ENCODE measurements at regions not wholly inside any gene's neighbourhood (a gene's known extent, or its start where the extent isn't known, plus 50 kb on each side); places are given as distances from the start of the nearest gene placed in this dataset.

DNA sequence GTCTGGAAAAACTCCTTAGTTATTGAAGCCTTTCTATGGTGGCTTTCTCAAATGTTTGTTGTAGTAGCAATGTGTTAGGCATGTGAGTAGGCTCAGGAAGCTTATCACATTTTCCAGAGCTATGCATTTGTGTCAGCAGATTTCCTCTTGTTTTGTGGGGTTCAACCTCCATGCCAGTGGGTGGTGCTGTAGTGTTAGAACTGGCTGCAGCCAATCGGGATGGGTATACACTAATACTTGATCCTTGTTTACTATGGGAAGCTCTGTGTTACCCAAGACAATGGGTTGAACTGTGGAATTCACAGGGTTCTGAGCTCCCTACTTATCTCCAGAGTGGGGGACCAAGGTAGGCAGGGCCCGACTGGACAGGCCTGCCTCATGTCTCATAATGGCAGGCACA, 348.5 kb upstream of the ADAMTS5 start:
- no peak for DNase-seq (ENCODE audit: low read depth, low spot score)
- ChIA-PET POLR2A (interaction anchor here (1.0 kb wide), 1 partner anchor 14 kb away, joined by 3 read pairs; no protein-coding TSS in a partner anchor), CTCF (no interaction called here)
- 0 out of 2 replicates have a peak, but pooled peaks cover 3% of the 10 kb centered on the region for H3K9me3 ChIP-seq (ENCODE audit: control insufficient read depth, insufficient read depth, low read length)
- TF ChIP-seq, protein P1, sequence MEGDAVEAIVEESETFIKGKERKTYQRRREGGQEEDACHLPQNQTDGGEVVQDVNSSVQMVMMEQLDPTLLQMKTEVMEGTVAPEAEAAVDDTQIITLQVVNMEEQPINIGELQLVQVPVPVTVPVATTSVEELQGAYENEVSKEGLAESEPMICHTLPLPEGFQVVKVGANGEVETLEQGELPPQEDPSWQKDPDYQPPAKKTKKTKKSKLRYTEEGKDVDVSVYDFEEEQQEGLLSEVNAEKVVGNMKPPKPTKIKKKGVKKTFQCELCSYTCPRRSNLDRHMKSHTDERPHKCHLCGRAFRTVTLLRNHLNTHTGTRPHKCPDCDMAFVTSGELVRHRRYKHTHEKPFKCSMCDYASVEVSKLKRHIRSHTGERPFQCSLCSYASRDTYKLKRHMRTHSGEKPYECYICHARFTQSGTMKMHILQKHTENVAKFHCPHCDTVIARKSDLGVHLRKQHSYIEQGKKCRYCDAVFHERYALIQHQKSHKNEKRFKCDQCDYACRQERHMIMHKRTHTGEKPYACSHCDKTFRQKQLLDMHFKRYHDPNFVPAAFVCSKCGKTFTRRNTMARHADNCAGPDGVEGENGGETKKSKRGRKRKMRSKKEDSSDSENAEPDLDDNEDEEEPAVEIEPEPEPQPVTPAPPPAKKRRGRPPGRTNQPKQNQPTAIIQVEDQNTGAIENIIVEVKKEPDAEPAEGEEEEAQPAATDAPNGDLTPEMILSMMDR (IDR thresholded peaks at IDR 0.05; ENCODE audit: low read depth, low read length), result no peak
- H3K4me3 ChIP-seq (ENCODE audit: low read depth, low read length), result no peak overlapping the region
- no peaks in the 10 kb centered on the region for H3K27me3 ChIP-seq (ENCODE audit: control insufficient read depth, insufficient read depth, low read length)
- no peak overlapping the region for H3K27ac ChIP-seq (ENCODE audit: low read depth, low read length)

DNA sequence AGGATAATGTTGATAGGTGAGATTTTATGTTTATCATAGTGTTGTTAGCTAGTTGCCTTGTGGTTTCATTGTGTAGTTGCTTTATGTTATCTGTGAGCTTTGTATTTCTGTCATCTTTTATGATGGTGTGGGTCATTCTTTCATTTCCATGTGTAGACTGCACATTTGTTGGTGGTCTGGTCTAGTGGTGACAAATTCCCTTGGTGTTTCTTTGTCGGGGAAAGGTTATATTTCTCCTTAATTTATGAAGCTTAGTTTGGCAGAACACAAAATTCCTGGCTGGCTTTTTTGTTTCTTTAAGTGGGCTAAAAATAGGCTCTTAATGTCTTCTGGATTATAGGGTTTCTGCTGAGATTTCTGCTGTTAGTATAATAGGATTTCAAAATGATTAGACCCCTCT, 347.2 kb upstream of the ADAMTS5 start:
- Histone ChIP-seq H3K27ac (ENCODE audit: low read depth, low read length) (no peak overlapping the region), H3K4me3 (ENCODE audit: low read depth, low read length) (no peak overlapping the region), H3K27me3 (ENCODE audit: control insufficient read depth, insufficient read depth, low read length) (no peaks in the 10 kb centered on the region), H3K9me3 (ENCODE audit: control insufficient read depth, insufficient read depth, low read length) (0 out of 2 replicates have a peak, but pooled peaks cover 3% of the 10 kb centered on the region)
- ChIA-PET POLR2A (no interaction called here), CTCF (no interaction called here)
- TF ChIP-seq, protein P1 (IDR thresholded peaks at IDR 0.05; ENCODE audit: low read depth, low read length), result no peak
- no peak for DNase-seq (ENCODE audit: low read depth, low spot score)

DNA sequence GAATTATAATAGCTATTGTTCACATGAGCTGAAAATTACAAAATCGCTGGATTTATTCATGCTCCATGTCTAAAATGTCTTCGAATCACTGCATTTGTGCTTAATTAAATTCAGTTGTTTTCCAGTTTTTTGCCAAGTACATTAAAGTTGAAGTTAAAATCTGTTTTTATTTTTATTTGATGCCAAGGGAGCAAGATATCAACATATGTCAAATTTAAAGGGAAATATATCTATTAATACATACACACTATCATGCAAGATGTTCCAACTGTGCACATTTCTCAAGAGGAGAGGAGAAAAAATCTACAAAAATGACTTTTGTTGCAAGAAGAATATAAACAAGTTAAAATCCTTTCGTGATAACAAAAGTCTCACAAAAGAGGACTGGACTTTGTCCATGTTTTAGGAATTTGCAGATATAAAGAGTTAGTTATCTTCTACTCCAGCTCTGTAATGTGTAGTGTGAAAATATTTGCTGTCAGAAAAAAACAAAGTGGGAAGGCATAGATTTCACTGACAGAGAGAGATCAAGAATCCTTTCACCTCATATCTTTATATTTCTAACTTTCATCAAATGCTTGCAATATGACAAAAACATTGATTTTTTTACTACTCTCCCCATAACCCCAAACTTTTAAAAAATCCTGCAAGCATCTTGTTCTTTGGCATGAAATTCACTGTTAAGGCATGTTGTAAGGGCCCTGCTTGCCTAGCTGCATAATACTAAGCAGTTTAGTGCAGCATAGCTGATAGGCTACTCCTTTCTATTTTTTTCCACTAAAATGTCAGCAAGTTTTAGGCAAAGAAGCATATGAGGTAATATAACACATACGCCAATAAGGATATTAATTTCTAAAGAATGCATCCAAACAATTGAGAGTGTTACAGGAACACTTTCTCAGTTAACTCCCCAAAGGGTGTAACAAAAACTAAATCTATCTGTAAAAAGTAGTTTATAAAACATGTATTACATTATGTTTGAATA, 340.2 kb upstream of the ADAMTS5 start:
- ChIA-PET POLR2A (interaction anchor here (0.7 kb wide), 1 partner anchor 343 kb away, joined by 4 read pairs; no protein-coding TSS in a partner anchor), CTCF (interaction anchor here (0.6 kb wide), 1 partner anchor 22 kb away, joined by 3 read pairs; no protein-coding TSS in a partner anchor)
- 0 out of 2 replicates have a peak, but pooled peaks cover 3% of the 10 kb centered on the region for H3K9me3 ChIP-seq (ENCODE audit: control insufficient read depth, insufficient read depth, low read length)
- no peak for DNase-seq (ENCODE audit: low read depth, low spot score)
- H3K4me3 ChIP-seq (ENCODE audit: low read depth, low read length), result no peak overlapping the region
- TF ChIP-seq, protein P1 (IDR thresholded peaks at IDR 0.05; ENCODE audit: low read depth, low read length), result no peak
- no peak overlapping the region for H3K27ac ChIP-seq (ENCODE audit: low read depth, low read length)
- no peaks in the 10 kb centered on the region for H3K27me3 ChIP-seq (ENCODE audit: control insufficient read depth, insufficient read depth, low read length)

DNA sequence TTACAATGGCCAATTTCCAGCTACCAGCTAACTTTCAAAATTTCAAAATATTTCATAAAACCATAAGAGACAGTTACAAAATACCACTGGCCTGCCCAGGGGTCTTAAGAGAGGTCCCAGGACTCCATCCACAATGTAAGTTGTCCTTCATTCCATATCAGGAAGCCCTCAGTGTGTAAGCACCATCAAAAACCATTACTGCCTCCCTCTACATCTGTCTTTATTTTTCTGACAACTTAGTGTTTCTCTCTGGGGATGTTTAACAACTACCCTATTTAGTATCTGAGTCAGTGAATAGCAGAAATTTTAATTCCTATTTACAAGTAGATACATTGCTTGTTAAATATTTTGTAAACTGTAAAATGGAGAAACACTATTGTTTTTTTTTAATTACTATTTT, 339.3 kb upstream of the ADAMTS5 start:
- POLR2A ChIA-PET, result no interaction called here
- no peak for DNase-seq (ENCODE audit: low read depth, low spot score)
- TF ChIP-seq, protein P1 (IDR thresholded peaks at IDR 0.05; ENCODE audit: low read depth, low read length), result no peak

DNA sequence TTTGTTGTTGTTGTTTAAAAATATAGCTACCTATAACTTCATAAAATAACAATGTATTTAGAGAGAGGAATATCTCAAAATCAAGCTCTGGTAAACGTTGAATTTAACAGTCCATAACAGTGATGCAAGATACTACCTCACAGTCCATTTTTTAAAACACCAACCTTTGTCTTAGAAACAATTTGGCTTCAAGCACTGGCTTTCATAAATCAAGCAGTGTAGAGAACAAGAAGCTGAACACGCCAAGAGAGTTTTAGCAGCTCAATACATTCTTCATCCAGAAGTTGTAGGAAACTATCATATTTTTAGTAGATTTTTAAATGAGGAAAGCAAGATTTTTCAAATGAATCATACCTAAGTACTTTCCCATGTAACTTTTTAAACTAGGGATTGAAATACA, 334.3 kb upstream of the ADAMTS5 start:
- peak; percentile 36 for DNase-seq (ENCODE audit: low read depth, low spot score)
- ChIA-PET CTCF (interaction anchor here (1.4 to 1.5 kb wide), 2 partner anchors 263 to 399 kb away, joined by 3 to 4 read pairs; no protein-coding TSS in a partner anchor), POLR2A (interaction anchor here (0.7 to 1.4 kb wide), 5 partner anchors 28 to 457 kb away, joined by 3 to 11 read pairs (median 3); no protein-coding TSS in a partner anchor)
- Histone ChIP-seq H3K9me3 (ENCODE audit: control insufficient read depth, insufficient read depth, low read length) (no peaks in the 10 kb centered on the region), H3K27ac (ENCODE audit: low read depth, low read length) (no peak overlapping the region), H3K27me3 (ENCODE audit: control insufficient read depth, insufficient read depth, low read length) (no peaks in the 10 kb centered on the region), H3K4me3 (ENCODE audit: low read depth, low read length) (no peak overlapping the region)
- TF ChIP-seq, protein P1 (IDR thresholded peaks at IDR 0.05; ENCODE audit: low read depth, low read length), result no peak

More for the DNA sequence above, 339.3 kb upstream of the ADAMTS5 start:
- CTCF ChIA-PET, result no interaction called here
- Histone ChIP-seq H3K27ac (ENCODE audit: low read depth, low read length) (no peak overlapping the region), H3K9me3 (ENCODE audit: control insufficient read depth, insufficient read depth, low read length) (0 out of 2 replicates have a peak, but pooled peaks cover 3% of the 10 kb centered on the region), H3K4me3 (ENCODE audit: low read depth, low read length) (no peak overlapping the region), H3K27me3 (ENCODE audit: control insufficient read depth, insufficient read depth, low read length) (no peaks in the 10 kb centered on the region)
